Thyroid gland (tissue), 4 donors: ENCODE measurements at regions not wholly inside any gene's neighbourhood (a gene's known extent, or its start where the extent isn't known, plus 50 kb on each side); places are given as distances from the start of the nearest gene placed in this dataset.

ENCODE experiments used
- POLR2A ChIP-seq, 2 donors: fragments of 450-650 bp; IDR thresholded peaks; one replicate each; pipeline ENCODE4 v1.6.1; 2017; ENCODE audit warnings: antibody characterized with exemption in 2 of 2, mild to moderate bottlenecking in 2 of 2, moderate library complexity in 1 of 2
- TF ChIP-seq, protein P1 (sequence below), 6 experiments: fragments of 200-600 bp in 3 of 6; fragments of 450-650 bp in 3 of 6; sonication (generic) in 3 of 6; IDR thresholded peaks; one replicate each; pipeline ENCODE4 v1.5.1; 2016 to 2019; ENCODE audit warnings: antibody characterized with exemption in 6 of 6, mild to moderate bottlenecking in 2 of 6, inconsistent platforms in 1 of 6, moderate library complexity in 1 of 6

GRCh38 chr18:59039449-59039848 lies 100.2 kb upstream of the SEC11C start:
- TF ChIP-seq, protein P1, sequence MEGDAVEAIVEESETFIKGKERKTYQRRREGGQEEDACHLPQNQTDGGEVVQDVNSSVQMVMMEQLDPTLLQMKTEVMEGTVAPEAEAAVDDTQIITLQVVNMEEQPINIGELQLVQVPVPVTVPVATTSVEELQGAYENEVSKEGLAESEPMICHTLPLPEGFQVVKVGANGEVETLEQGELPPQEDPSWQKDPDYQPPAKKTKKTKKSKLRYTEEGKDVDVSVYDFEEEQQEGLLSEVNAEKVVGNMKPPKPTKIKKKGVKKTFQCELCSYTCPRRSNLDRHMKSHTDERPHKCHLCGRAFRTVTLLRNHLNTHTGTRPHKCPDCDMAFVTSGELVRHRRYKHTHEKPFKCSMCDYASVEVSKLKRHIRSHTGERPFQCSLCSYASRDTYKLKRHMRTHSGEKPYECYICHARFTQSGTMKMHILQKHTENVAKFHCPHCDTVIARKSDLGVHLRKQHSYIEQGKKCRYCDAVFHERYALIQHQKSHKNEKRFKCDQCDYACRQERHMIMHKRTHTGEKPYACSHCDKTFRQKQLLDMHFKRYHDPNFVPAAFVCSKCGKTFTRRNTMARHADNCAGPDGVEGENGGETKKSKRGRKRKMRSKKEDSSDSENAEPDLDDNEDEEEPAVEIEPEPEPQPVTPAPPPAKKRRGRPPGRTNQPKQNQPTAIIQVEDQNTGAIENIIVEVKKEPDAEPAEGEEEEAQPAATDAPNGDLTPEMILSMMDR (IDR thresholded peaks at IDR 0.05), result no peak
- no peak for TF ChIP-seq POLR2A (IDR thresholded peaks at IDR 0.05)
